Stomach (tissue), 4 donors: ENCODE measurements at regions not wholly inside any gene's neighbourhood (a gene's known extent, or its start where the extent isn't known, plus 50 kb on each side); places are given as distances from the start of the nearest gene placed in this dataset.

Experiments used
- CTCF ChIP-seq, 7 experiments: fragments of 450-650 bp in 4 of 7; fragments of 200-600 bp in 3 of 7; sonication (generic) in 3 of 7; IDR thresholded peaks; one replicate each; pipeline ENCODE4 v1.5.1; 2016 to 2019; ENCODE audit warnings: antibody characterized with exemption in 7 of 7, control low read depth in 2 of 7, mild to moderate bottlenecking in 1 of 7
- POLR2AphosphoS5 ChIP-seq, 3 donors: sonication (generic); formaldehyde crosslinking; IDR thresholded peaks; one replicate each; pipeline ENCODE4 v1.6.1; 2016; ENCODE audit warnings: antibody characterized with exemption in 3 of 3

DNA sequence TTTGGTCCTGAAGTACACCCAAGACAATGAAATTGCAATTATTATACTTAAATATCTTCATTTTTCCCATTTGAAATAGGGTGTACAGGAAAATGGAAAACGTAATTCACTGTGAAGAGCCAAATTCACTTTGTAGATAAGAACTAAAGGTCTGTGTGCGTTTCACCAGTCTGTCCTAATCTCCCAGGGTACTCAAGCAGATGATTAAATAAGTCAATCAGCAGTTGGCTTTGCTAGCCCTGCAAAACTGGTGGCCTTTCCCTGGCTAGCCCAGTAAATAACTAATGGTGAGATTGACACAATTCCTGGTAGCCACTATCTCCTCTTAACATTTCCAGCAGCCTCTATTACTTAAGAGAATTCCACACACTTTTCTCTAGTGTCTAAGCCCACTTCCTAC, 389.3 kb downstream of the TBL1XR1 start:
- no peak for TF ChIP-seq POLR2AphosphoS5 (IDR thresholded peaks at IDR 0.05)
- TF ChIP-seq CTCF (IDR thresholded peaks at IDR 0.05) = no peak
